ENCODE measurements at regions not wholly inside any gene's neighbourhood (a gene's known extent, or its start where the extent isn't known, plus 50 kb on each side); places are given as distances from the start of the nearest gene placed in this dataset.
"Not testable (repeated sequence)": the region's sequence is repeated elsewhere in the genome, so short reads cannot be mapped to it uniquely, and the experiment has no call there.

GRCh38 chr15:88994286-88994685, 81.1 kb upstream of the MFGE8 start:
- DNase-seq (ENCODE audit: low read depth): no peak
- TF ChIP-seq CTCF (IDR thresholded peaks at IDR 0.05; ENCODE audit: insufficient read depth, low read depth, low read length, missing control alignments): no peak
- no peak overlapping the region for H3K4me3 ChIP-seq (ENCODE audit: low read depth, low read length)

GRCh38 chr15:88995449-88995848, 82.3 kb upstream of the MFGE8 start:
- no peak for TF ChIP-seq CTCF (IDR thresholded peaks at IDR 0.05; ENCODE audit: insufficient read depth, low read depth, low read length, missing control alignments)
- no peak for DNase-seq (ENCODE audit: low read depth)
- no peak overlapping the region for H3K4me3 ChIP-seq (ENCODE audit: low read depth, low read length)

- DNase-seq (ENCODE audit: low read depth): no peak
- no peak overlapping the region for H3K4me3 ChIP-seq (ENCODE audit: low read depth, low read length)
- no peak for TF ChIP-seq CTCF (IDR thresholded peaks at IDR 0.05; ENCODE audit: insufficient read depth, low read depth, low read length, missing control alignments)
Measured at GRCh38 chr15:88997531-88997930, 84.4 kb upstream of the MFGE8 start.

- peak; percentile 28 for DNase-seq (ENCODE audit: low read depth)
- no peak for TF ChIP-seq CTCF (IDR thresholded peaks at IDR 0.05; ENCODE audit: insufficient read depth, low read depth, low read length, missing control alignments)
- H3K4me3 ChIP-seq (ENCODE audit: low read depth, low read length): no peak overlapping the region
Measured at GRCh38 chr15:88998980-88999713, 86.0 kb upstream of the MFGE8 start.

GRCh38 chr15:89001708-89002275, 86.5 kb upstream of the ABHD2 start:
- not testable (repeated sequence) for DNase-seq (ENCODE audit: low read depth); H3K4me3 ChIP-seq (ENCODE audit: low read depth, low read length)

GRCh38 chr15:89002281-89002761, 85.9 kb upstream of the ABHD2 start:
- H3K4me3 ChIP-seq (ENCODE audit: low read depth, low read length): no peak overlapping the region
- TF ChIP-seq CTCF (IDR thresholded peaks at IDR 0.05; ENCODE audit: insufficient read depth, low read depth, low read length, missing control alignments): no peak
- peak; percentile 80 for DNase-seq (ENCODE audit: low read depth)

GRCh38 chr15:89002830-89003229, 85.4 kb upstream of the ABHD2 start:
- no peak for DNase-seq (ENCODE audit: low read depth)
- H3K4me3 ChIP-seq (ENCODE audit: low read depth, low read length): no peak overlapping the region
- no peak for TF ChIP-seq CTCF (IDR thresholded peaks at IDR 0.05; ENCODE audit: insufficient read depth, low read depth, low read length, missing control alignments)
